ENCODE measurements at regions not wholly inside any gene's neighbourhood (a gene's known extent, or its start where the extent isn't known, plus 50 kb on each side); places are given as distances from the start of the nearest gene placed in this dataset.
"Not testable (repeated sequence)": the region's sequence is repeated elsewhere in the genome, so short reads cannot be mapped to it uniquely, and the experiment has no call there.

DNA sequence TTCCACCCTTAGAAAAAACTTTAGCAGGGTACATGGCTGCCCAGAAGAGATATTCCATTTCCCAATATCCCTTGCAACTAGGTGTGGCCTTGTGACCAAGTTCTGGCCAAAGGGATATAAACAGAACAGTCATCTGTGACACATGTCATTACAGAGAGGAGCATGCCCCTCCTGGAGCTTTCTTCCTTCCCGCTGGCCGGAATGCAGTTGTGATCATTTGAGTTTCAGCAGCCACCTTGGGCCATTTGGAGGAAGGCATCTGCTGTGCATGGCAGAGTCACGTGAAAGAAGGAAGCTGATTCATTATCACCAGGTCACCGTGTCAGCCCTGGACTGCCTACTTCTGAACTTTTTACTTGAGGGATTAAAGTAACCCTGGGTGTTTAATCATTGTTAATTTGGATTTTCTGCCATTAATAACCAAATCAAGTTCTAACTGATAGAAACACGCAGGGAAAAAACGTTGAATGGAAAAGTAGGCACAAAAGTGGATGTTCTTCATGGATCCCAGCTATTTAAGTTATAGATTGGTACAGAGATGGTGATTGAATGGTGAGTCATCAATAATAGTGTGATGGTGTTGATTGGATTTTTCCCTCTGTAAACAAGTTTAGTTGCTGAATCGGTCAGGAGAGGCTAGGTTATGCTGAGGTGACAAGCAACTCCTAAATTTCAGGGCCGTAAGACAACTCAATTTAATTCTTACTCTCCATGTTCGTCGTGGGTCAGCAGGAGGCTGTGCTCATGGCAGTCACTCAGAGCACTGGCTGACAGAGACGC is 80.7 kb upstream of the CCDC167 start:
- DNase-seq, result peak; percentile 62 to 81 (median 74)

DNA sequence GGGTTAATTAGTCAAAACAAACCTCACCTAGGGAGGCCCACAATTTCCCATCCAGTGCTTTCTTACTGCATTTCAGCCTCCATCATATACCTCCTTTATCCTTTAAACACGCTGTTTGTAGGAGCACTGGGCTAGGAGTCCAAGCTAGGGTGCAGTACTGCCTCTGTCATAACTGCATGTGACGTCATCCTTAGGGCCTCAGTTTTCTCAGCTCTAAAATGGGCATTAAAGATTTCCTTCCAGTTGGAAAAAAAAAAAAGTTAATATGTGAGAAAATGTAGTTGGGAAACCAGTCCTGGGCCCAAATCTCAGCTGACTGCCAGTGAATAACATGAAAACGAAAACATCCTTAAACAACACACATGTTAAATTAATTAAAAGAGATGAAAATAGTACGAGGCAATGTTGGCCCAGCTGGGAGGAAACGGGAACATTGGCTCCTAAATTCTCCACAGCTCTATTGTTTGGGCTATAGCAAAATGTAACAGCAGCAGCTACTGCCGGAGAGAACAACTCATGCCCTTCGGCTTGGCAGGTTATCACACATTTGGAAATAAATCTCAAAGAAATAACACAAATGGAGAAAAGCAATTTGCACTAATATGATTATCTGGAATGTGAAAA is 79.9 kb upstream of the CCDC167 start:
- DNase-seq, result no peak

GRCh38 chr6:37578104-37578503 is 78.4 kb upstream of the CCDC167 start:
- no peak for DNase-seq

GRCh38 chr6:37576336-37576737 is 76.6 kb upstream of the CCDC167 start:
- DNase-seq, result peak in 3 of 4 experiments; percentile 4 to 54 (median 36)

- no peak for DNase-seq
These were observed 75.5 kb upstream of the CCDC167 start for GRCh38 chr6:37575221-37575620.

DNA sequence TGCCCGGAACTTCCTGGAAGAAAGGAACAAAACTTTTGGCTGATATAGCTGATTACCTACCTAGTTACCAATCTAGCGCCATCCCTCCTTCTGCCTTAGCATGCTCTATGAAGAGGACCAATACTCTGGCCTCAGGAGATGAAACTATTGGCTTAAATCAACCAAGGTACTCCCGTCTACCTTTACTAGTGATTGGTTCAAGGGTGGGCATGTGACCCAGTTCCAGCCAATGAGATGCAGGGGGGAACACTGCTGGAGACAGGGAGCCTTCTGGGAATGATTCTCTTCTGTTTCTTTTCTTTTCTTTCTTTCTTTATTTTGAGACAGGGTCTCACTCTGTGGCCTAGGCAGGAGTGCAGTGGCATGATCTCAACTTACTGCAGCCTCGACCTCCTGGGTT is 72.6 kb upstream of the CCDC167 start:
- no peak for DNase-seq

GRCh38 chr6:37570482-37571133 is 70.9 kb upstream of the CCDC167 start:
- peak in 2 of 4 experiments; percentile 16 to 24 for DNase-seq

DNA sequence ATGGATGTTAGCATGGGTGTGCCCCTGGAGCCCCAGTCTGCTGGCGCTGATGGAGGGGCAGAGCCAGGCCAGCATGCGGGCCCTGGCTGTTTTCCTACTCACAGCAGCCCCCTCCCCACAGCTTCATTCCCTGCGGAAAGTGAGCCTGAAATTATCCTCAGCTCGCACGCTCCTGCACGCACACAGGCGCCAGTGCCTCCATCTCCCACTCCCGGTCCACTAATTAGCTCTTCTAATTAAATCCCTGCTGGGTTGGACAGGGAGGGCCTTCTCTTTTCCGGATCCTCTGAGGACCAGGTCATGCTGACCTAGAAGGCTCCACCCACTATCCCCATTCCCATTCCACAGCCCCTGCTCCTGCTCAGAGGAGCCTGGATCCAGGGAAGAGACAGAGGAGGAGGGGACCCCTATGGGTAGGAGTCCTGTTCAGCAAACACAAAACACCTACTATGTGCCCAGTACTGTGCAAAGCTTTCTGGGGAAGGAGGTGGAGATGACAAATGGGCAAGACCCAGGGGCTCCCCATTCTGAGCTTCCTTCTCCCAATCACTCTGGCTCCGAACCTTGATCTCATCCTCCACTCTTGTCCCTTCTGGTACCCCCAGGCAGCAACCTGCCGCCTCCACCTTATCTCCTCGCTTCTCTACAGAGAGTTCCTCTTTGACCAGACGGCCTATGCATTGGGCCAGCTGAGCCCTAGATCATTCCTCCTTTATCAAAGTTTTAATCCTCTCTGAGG is 70.2 kb upstream of the CCDC167 start:
- DNase-seq, result no peak

GRCh38 chr6:37569317-37569716 is 69.6 kb upstream of the CCDC167 start:
- no peak for DNase-seq

GRCh38 chr6:37566950-37567349 is 67.3 kb upstream of the CCDC167 start:
- DNase-seq, result no peak

GRCh38 chr6:37566111-37566949 is 66.6 kb upstream of the CCDC167 start:
- peak; percentile 28 to 70 (median 58) for DNase-seq

DNA sequence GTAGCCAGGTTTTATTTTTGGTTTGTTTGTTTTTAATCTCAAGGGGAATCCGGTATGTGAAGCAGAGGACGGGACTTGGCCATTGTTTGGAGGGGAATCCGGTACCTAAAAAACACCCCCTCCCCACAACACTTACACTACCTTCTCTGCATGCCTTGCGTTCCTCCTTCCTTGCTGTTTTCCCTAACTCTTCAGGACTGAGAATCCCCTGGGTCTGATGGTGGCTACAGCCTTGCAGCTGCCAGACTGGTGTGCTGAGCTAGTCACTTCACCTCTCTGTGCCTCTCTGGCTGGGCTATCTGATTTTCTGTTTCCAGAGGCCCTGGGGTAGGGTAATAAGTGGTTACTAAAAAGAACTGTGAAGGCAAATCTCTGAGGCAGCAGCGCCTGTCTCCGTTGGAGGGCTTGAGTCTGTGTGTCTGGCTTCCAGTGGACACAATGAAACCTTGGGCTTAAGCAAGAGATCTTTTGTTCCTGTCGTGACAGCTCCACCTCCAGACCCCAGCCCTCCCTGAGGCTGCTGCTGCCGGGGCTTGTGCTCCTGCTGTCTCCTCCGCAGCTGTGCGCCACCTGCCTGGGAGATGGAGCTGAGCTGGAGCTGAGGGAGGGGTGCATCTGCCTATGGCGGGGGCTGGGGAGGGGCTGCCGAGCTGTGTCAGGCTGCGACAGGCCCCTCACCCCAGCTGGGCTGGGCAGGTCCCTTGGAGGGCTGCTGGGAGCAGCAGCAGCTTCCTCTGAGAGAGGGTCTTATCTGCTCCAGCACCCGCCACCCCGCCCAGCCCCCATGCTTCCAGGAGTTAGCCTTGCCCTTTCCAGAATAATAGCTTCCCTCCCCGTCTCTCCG is 65.8 kb upstream of the CCDC167 start:
- DNase-seq, result no peak

DNA sequence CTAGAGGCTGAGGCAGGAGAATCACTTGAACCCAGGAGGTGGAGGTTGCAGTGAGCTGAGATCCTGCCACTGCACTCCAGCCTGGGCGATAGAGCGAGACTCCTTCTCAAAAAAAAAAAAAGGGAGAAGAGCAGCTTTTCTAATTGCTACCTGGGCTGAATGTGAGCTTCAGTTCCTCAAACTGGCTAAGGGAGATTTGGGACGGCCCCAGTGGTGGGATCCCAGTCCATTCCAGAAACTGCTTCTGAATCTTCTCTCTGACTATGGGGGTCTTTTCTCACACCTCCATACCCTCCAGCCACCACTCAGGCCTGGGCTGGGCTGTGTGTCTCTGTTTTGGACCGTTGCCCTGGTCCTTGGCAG is 63.2 kb upstream of the CCDC167 start:
- DNase-seq, result not testable (repeated sequence)

- DNase-seq, result no peak
These were observed 61.7 kb upstream of the CCDC167 start for GRCh38 chr6:37561361-37561760.

DNA sequence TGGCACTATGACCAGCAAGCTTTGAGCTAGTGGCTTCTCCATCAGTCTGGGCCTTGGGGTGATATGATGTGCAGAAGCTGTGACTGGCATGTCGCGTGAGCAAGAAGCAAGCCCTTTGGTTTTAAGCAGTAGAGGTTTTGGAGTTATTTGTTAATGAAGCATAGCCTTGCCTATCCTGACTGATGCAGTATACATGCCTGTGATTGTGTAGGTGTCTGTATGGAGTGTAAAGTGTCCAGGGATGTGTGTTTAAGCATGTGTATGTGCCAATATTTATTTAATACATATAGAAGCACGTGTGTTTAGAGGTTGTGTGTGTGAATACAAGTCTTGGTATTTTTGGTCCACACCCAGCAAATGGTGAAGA is 61.0 kb upstream of the CCDC167 start:
- DNase-seq, result no peak

DNA sequence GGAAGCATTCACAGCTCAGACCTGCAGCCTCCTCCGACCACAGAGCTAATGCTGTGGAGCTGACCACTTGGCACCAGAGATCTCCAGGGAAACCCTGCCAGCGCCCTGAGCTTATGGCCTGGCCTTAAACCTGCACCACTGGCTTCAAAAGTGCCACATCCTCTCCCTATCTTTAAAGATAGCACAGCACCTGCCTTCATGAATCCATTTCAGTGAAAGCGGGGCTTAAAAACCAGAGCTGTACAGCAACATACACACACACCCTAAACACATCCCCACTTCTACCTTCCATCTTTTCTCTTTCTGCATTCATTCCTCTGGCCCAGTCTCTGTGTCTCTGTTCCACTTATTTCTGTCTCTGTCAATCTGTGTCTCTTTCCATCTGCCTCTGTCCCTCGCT is 59.8 kb upstream of the CCDC167 start:
- DNase-seq, result no peak

GRCh38 chr6:37559050-37559449 is 59.4 kb upstream of the CCDC167 start:
- no peak for DNase-seq

DNA sequence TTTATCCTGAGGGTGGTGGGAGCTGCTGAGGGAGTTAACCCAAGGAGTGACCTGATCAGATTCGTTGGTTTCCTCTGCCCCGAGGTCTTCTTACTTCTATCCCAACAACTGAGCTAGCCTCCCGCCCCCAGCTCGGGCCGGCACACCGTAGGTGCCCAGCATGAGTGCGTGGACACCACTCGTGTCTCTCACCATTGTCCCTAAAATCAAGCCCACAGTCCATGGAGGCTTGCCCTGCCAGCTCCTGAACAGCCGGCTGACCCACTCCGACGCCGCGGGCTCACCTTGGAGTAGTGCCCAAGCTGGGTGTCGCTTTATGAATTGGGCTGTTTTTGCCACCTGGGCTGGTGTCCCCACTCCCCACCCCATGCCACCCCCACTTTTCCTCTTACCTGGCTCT is 59.0 kb upstream of the CCDC167 start:
- no peak for DNase-seq

DNA sequence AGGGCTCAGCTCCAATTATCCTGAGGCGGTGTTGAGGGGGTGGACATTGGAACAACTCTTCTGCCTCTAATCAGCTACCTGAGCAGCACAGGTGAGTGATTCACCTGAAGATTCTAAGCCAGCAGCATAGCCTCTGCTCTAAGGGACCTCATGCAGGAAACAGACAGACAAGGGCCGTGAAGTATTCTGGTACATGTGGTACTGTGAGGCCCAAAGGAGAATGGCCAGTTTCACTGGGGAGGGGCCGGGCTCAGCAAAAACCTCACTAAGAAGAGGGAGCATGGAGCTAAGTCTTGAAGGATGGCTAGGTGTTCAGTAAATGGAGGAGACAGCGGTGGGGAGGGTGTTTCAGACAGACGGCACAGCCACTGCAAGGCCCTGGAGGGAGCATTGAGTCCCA is 58.5 kb upstream of the CCDC167 start:
- no peak for DNase-seq

- no peak for DNase-seq
These were observed 58.0 kb upstream of the CCDC167 start for GRCh38 chr6:37557645-37558114.

Data from suppressor macrophage (primary cell).